SU-DHL-6 (cell line): ENCODE measurements at regions not wholly inside any gene's neighbourhood (a gene's known extent, or its start where the extent isn't known, plus 50 kb on each side); places are given as distances from the start of the nearest gene placed in this dataset.

Experiments used
- H2AFZ ChIP-seq: fragments of 200-600 bp; sonication (generic); 2 replicates; pipeline ENCODE4 v1.6.1; 2014; ENCODE audit warnings: low read depth, mild to moderate bottlenecking, moderate library complexity, mixed read lengths, antibody characterized with exemption, low read length; ENCODE audit not compliant: severe bottlenecking
- H3F3A ChIP-seq: fragments of 200-600 bp; shearing (Covaris generic); 2 replicates; pipeline ENCODE4 v1.6.0; 2016; ENCODE audit warnings: antibody characterized with exemption, mild to moderate bottlenecking; ENCODE audit not compliant: insufficient read depth
- H3K27ac ChIP-seq: fragments of 200-600 bp; sonication (generic); 2 replicates; pipeline ENCODE4 v1.5.1; 2016; ENCODE audit warnings: low read depth, mild to moderate bottlenecking, low read length, moderate library complexity, mixed read lengths
- H3K27me3 ChIP-seq: fragments of 200-600 bp; sonication (generic), shearing (Covaris generic); 2 replicates; pipeline ENCODE4 v1.6.0; 2014; ENCODE audit warnings: mild to moderate bottlenecking, low read length
- H3K36me3 ChIP-seq: fragments of 200-600 bp; sonication (generic); 2 replicates; pipeline ENCODE4 v1.6.1; 2014; ENCODE audit warnings: mild to moderate bottlenecking, low read length, mixed read lengths
- H3K4me2 ChIP-seq: fragments of 300-600, 200-600 bp; shearing (Covaris generic), sonication (generic); 2 replicates; pipeline ENCODE4 v1.6.0; 2014; ENCODE audit warnings: low read length, low read depth, mild to moderate bottlenecking; ENCODE audit not compliant: poor library complexity, severe bottlenecking
- H3K4me3 ChIP-seq: fragments of 200-600 bp; sonication (generic); 2 replicates; pipeline ENCODE4 v1.5.1; 2014; ENCODE audit warnings: antibody characterized with exemption, low read length, mild to moderate bottlenecking, mixed read lengths; ENCODE audit not compliant: insufficient read depth, poor library complexity, severe bottlenecking
- H3K79me2 ChIP-seq: fragments of 200-600 bp; sonication (generic); 2 replicates; pipeline ENCODE4 v1.6.1; 2014; ENCODE audit warnings: mild to moderate bottlenecking, low read length, moderate library complexity; ENCODE audit not compliant: insufficient read depth
- H3K9ac ChIP-seq: fragments of 200-600 bp; sonication (generic); 2 replicates; pipeline ENCODE4 v1.7.0; 2014; ENCODE audit warnings: mild to moderate bottlenecking, low read length
- H3K9me2 ChIP-seq: fragments of 200-600 bp; sonication (generic); replicated peaks from 2 replicates; pipeline ENCODE4 v1.6.1; 2014; ENCODE audit warnings: low read length; ENCODE audit not compliant: insufficient read depth
- H3K9me3 ChIP-seq: fragments of 200-600 bp; sonication (generic); 2 replicates; pipeline ENCODE4 v1.6.1; 2014; ENCODE audit warnings: low read length, mixed read lengths; ENCODE audit not compliant: insufficient read depth
- H4K20me1 ChIP-seq: fragments of 200-600 bp; sonication (generic); 2 replicates; pipeline ENCODE4 v1.6.1; 2014; ENCODE audit warnings: low read depth, mild to moderate bottlenecking, antibody characterized with exemption, low read length, moderate library complexity, mixed read lengths
- EZH2phosphoT487 ChIP-seq: fragments of 200-600 bp; sonication (generic), shearing (Covaris generic); conservative IDR thresholded peaks from 2 replicates; pipeline ENCODE4 v1.6.1; 2018; ENCODE audit warnings: mild to moderate bottlenecking, antibody characterized with exemption, low read length, moderate library complexity, mixed read lengths
- TF ChIP-seq, protein P1 (sequence below): fragments of 200-600 bp; sonication (generic); IDR thresholded peaks from one replicate; pipeline ENCODE4 v1.5.1; 2017; ENCODE audit warnings: antibody characterized with exemption, mild to moderate bottlenecking, low read length, moderate library complexity; ENCODE audit not compliant: insufficient read depth, poor library complexity, severe bottlenecking

DNA sequence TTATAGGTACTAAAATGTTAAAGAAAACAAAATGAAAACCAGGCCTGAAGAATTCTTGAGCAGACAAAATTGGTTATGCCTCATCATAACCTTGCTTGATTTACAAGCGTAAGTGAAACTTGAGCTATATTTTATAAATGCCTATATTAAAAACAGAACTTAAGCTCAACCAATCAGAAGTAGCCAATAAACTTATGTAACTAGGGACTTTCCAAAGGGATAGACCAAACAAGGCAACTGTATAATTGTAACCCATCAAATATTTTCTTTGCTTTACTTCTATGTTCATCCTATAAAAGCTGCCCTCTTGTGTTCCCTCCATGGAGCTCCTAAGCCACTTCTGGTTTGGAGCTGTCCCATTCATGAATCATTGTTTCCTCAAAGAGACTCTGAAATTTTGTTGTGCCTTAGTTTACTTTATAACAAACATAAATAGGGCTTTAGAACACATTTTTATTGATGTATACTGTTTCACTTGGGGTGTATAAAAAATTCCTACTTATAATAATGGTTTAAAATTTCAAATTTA lies 101.6 kb upstream of the CARMIL1 start:
- H3K36me3 ChIP-seq: no peaks in the 10 kb centered on the region
- no peak overlapping the region for H3K9ac ChIP-seq
- H3K27me3 ChIP-seq: no peaks in the 10 kb centered on the region
- H3K79me2 ChIP-seq: no peaks in the 10 kb centered on the region
- no peak overlapping the region for H2AFZ ChIP-seq
- no peaks in the 10 kb centered on the region for H3K9me2 ChIP-seq
- no peak for TF ChIP-seq EZH2phosphoT487
- TF ChIP-seq, protein P1, sequence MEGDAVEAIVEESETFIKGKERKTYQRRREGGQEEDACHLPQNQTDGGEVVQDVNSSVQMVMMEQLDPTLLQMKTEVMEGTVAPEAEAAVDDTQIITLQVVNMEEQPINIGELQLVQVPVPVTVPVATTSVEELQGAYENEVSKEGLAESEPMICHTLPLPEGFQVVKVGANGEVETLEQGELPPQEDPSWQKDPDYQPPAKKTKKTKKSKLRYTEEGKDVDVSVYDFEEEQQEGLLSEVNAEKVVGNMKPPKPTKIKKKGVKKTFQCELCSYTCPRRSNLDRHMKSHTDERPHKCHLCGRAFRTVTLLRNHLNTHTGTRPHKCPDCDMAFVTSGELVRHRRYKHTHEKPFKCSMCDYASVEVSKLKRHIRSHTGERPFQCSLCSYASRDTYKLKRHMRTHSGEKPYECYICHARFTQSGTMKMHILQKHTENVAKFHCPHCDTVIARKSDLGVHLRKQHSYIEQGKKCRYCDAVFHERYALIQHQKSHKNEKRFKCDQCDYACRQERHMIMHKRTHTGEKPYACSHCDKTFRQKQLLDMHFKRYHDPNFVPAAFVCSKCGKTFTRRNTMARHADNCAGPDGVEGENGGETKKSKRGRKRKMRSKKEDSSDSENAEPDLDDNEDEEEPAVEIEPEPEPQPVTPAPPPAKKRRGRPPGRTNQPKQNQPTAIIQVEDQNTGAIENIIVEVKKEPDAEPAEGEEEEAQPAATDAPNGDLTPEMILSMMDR: no peak
- no peak overlapping the region for H3K4me3 ChIP-seq
- H3F3A ChIP-seq: no peaks in the 10 kb centered on the region
- H3K9me3 ChIP-seq: no peaks in the 10 kb centered on the region
- no peaks in the 10 kb centered on the region for H4K20me1 ChIP-seq
- no peak overlapping the region for H3K4me2 ChIP-seq
- H3K27ac ChIP-seq: no peak overlapping the region

DNA sequence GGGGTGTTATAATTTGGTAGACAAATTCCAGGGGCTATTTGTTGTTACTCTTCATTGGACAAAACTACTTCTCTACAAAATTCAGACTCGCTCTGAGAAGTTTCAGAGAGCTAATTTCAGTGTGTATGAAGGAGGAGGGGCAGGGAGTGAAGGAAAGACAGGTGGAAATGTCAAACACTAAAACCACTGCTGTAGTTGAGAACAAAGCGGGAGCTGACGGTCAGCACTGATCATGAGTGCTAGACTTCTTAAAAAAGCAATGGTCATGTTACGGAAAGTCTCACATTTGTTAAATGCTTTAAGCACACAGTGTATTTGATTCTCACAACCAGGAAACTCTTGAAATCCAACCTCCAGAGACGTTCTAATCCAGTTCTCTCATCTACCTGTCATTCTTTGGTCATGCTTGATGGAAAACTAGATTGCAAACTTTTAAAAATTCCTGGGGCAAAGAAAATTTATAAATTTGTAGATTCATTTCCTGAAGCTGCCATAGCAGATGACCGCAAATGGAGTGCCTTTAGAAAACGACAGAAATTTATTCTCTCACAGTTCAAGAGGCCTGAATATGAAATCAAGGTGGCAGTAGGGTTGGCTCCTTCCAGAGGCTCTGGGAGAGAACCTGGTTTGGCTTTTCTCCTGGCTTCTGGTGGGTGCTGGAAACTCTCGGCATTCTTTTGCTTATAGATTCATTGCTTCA lies 100.7 kb upstream of the CARMIL1 start:
- no peaks in the 10 kb centered on the region for H3K27me3 ChIP-seq
- H3F3A ChIP-seq: no peaks in the 10 kb centered on the region
- H4K20me1 ChIP-seq: no peaks in the 10 kb centered on the region
- H3K9ac ChIP-seq: no peak overlapping the region
- no peak for TF ChIP-seq EZH2phosphoT487
- TF ChIP-seq, protein P1: no peak
- no peak overlapping the region for H3K27ac ChIP-seq
- H2AFZ ChIP-seq: no peak overlapping the region
- H3K79me2 ChIP-seq: no peaks in the 10 kb centered on the region
- H3K9me2 ChIP-seq: no peaks in the 10 kb centered on the region
- no peak overlapping the region for H3K4me2 ChIP-seq
- H3K36me3 ChIP-seq: no peaks in the 10 kb centered on the region
- H3K4me3 ChIP-seq: no peak overlapping the region
- H3K9me3 ChIP-seq: no peaks in the 10 kb centered on the region

DNA sequence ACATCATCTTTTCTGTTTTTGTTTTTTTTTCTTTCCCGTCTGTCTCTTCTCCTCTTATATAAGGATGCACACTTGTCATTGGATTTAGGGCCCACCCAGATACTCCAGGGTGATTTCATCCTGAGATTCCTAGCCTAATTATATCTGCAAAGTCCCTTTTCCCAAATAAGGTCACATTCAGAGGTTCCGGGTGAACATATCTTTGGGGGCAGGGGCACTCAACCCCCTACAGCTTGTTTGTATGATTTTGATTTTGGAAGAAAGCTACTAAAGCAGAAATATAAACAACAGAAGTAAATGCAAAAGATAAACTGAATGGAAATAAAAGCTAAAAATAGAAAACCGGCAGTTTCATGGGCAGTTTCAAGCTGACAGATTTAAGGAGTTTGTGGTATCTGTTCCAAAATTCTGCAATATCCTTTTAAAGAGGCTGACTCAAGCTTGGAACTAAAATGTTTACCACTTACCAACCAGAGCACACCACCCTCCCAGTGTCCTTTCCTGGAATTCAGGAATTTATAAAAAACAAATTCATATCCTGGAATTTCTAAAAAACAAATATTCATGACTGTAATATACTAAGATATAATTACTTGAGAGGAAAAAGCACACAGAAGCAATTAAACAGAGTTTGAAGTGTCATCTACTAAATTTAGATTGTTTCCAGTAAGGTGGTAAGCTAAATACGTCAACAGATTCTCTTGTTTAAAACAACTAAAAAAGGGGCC lies 100.0 kb upstream of the CARMIL1 start:
- no peaks in the 10 kb centered on the region for H3K79me2 ChIP-seq
- H3K27ac ChIP-seq: no peak overlapping the region
- no peaks in the 10 kb centered on the region for H3K36me3 ChIP-seq
- H2AFZ ChIP-seq: no peak overlapping the region
- no peaks in the 10 kb centered on the region for H3K9me3 ChIP-seq
- H3F3A ChIP-seq: no peaks in the 10 kb centered on the region
- no peak overlapping the region for H3K9ac ChIP-seq
- H3K4me3 ChIP-seq: no peak overlapping the region
- no peak for TF ChIP-seq EZH2phosphoT487
- TF ChIP-seq, protein P1: no peak
- H3K9me2 ChIP-seq: no peaks in the 10 kb centered on the region
- no peak overlapping the region for H3K4me2 ChIP-seq
- H3K27me3 ChIP-seq: no peaks in the 10 kb centered on the region
- H4K20me1 ChIP-seq: no peaks in the 10 kb centered on the region
